Neuronal stem cell (in vitro differentiated cells): ENCODE measurements at regions not wholly inside any gene's neighbourhood (a gene's known extent, or its start where the extent isn't known, plus 50 kb on each side); places are given as distances from the start of the nearest gene placed in this dataset.

Experiments
- DNase-seq: peaks from one replicate; pipeline ENCODE4 v3.0.0-alpha.2; 2013; ENCODE audit warnings: low spot score
- H2AFZ ChIP-seq: one replicate; pipeline ENCODE4 v1.6.1; 2013; ENCODE audit warnings: mild to moderate bottlenecking, low read length, inconsistent platforms
- H2AK5ac ChIP-seq: 2 replicates; pipeline ENCODE4 v1.6.1; 2013; ENCODE audit warnings: low read depth, mild to moderate bottlenecking, inconsistent platforms, low read length, moderate library complexity, mixed read lengths
- H2BK120ac ChIP-seq: 2 replicates; pipeline ENCODE4 v1.6.1; 2013; ENCODE audit warnings: low read depth, mild to moderate bottlenecking, inconsistent platforms, low read length, moderate library complexity, mixed read lengths
- H2BK12ac ChIP-seq: one replicate; pipeline ENCODE4 v1.6.1; 2013; ENCODE audit warnings: low read length, inconsistent platforms
- H2BK15ac ChIP-seq: 2 replicates; pipeline ENCODE4 v1.6.1; 2013; ENCODE audit warnings: mild to moderate bottlenecking, low read length, inconsistent platforms, mixed read lengths
- H2BK5ac ChIP-seq: one replicate; pipeline ENCODE4 v1.6.1; 2013; ENCODE audit warnings: inconsistent platforms, mild to moderate bottlenecking, low read length, moderate library complexity
- H3K14ac ChIP-seq: one replicate; pipeline ENCODE4 v1.6.1; 2013; ENCODE audit warnings: low read length, inconsistent platforms
- H3K18ac ChIP-seq: 2 replicates; pipeline ENCODE4 v1.6.1; 2013; ENCODE audit warnings: low read length, inconsistent platforms
- H3K23ac ChIP-seq: 2 replicates; pipeline ENCODE4 v1.6.1; 2013; ENCODE audit warnings: low read depth, mild to moderate bottlenecking, mixed read lengths, low read length, inconsistent platforms; ENCODE audit not compliant: poor library complexity
- H3K27ac ChIP-seq: replicated peaks from 3 replicates; pipeline ENCODE4 v1.5.1; 2013; ENCODE audit warnings: low read length, inconsistent platforms
- H3K27me3 ChIP-seq, 3 experiments: 2 replicates each; pipeline ENCODE4 v1.6.1; 2013; ENCODE audit warnings: low read length in 3 of 3, mild to moderate bottlenecking in 2 of 3, inconsistent platforms in 1 of 3, low read depth in 1 of 3, mixed read lengths in 1 of 3, moderate library complexity in 1 of 3; ENCODE audit not compliant: control insufficient read depth in 3 of 3, insufficient read depth in 3 of 3
- H3K36me3 ChIP-seq, 2 donors: replicated peaks in 1 of 2; 2 replicates each; pipeline ENCODE4 v1.6.1; 2013; ENCODE audit warnings: low read length in 2 of 2; ENCODE audit not compliant: control insufficient read depth in 2 of 2, insufficient read depth in 2 of 2
- H3K4ac ChIP-seq: 2 replicates; pipeline ENCODE4 v1.6.1; 2013; ENCODE audit warnings: inconsistent platforms, mild to moderate bottlenecking, low read length, moderate library complexity
- H3K4me1 ChIP-seq, 2 donors: 1 replicate in 1 of 2; 2 replicates in 1 of 2; pipeline ENCODE4 v1.6.1; 2013; ENCODE audit warnings: low read length in 2 of 2, low read depth in 1 of 2; ENCODE audit not compliant: control insufficient read depth in 2 of 2, insufficient read depth in 1 of 2
- H3K4me2 ChIP-seq: one replicate; pipeline ENCODE4 v1.6.1; 2013; ENCODE audit warnings: mild to moderate bottlenecking, low read length, inconsistent platforms; ENCODE audit not compliant: insufficient read depth, poor library complexity, severe bottlenecking
- H3K4me3 ChIP-seq, 2 donors: 2 replicates each; pipeline ENCODE4 v1.5.1; 2013; ENCODE audit warnings: low read length in 2 of 2, mild to moderate bottlenecking in 2 of 2, inconsistent platforms in 1 of 2, moderate library complexity in 1 of 2
- H3K79me1 ChIP-seq: one replicate; pipeline ENCODE4 v1.6.1; 2013; ENCODE audit warnings: low read depth, mild to moderate bottlenecking, inconsistent platforms, low read length, moderate library complexity
- H3K9ac ChIP-seq: one replicate; pipeline ENCODE4 v1.6.1; 2013; ENCODE audit warnings: mild to moderate bottlenecking, low read depth, low read length, inconsistent platforms; ENCODE audit not compliant: poor library complexity
- H3K9me3 ChIP-seq, 2 donors: replicated peaks in 1 of 2; 2 replicates each; pipeline versions ENCODE3 to v1.6.1; 2013; ENCODE audit warnings: low read length in 2 of 2, mild to moderate bottlenecking in 2 of 2, inconsistent platforms in 1 of 2, low read depth in 1 of 2, mixed read lengths in 1 of 2, moderate library complexity in 1 of 2; ENCODE audit not compliant: control insufficient read depth in 2 of 2, insufficient read depth in 1 of 2
- H4K8ac ChIP-seq: one replicate; pipeline ENCODE4 v1.6.1; 2013; ENCODE audit warnings: low read depth, mild to moderate bottlenecking, inconsistent platforms, low read length, moderate library complexity
- H4K91ac ChIP-seq: one replicate; pipeline ENCODE4 v1.6.1; 2013; ENCODE audit warnings: low read length, low read depth, mild to moderate bottlenecking, inconsistent platforms; ENCODE audit not compliant: poor library complexity
- WGBS, 2 donors: extraction: QIAGEN DNeasy Blood & Tissue Kit; methylation state at CpG; one replicate each; pipeline ENCODE4 v1.1.7; 2013; ENCODE audit warnings: missing lambda C conversion rate in 2 of 2, mixed read lengths in 1 of 2; ENCODE audit not compliant: insufficient read length in 2 of 2, insufficient replicate concordance in 1 of 2; ENCODE audit errors: extremely low coverage in 2 of 2; 5-methylcytosine and 5-hydroxymethylcytosine counted together

- no peak overlapping the region for H3K18ac ChIP-seq
Measured at GRCh38 chr2:123916051-123916450, 109.0 kb upstream of the CNTNAP5 start.

GRCh38 chr2:123916531-123916930 lies 108.6 kb upstream of the CNTNAP5 start:
- H3K27ac ChIP-seq: no peak overlapping the region
- no peak overlapping the region for H2AK5ac ChIP-seq
- no peak overlapping the region for H2AFZ ChIP-seq
- no peak overlapping the region for H2BK15ac ChIP-seq
- H3K14ac ChIP-seq: no peak overlapping the region
- H3K9ac ChIP-seq: no peak overlapping the region
- no peak overlapping the region for H3K4ac ChIP-seq
- no peaks in the 10 kb centered on the region for H3K4me1 ChIP-seq
- DNase-seq: no peak
- no peak overlapping the region for H4K8ac ChIP-seq
- no peaks in the 10 kb centered on the region for H3K9me3 ChIP-seq
- no peak overlapping the region for H3K4me3 ChIP-seq
- no peak overlapping the region for H2BK12ac ChIP-seq
- no peak overlapping the region for H2BK5ac ChIP-seq
- H3K23ac ChIP-seq: no peak overlapping the region
- H3K4me2 ChIP-seq: no peak overlapping the region
- H3K18ac ChIP-seq: no peak overlapping the region
- H2BK120ac ChIP-seq: no peak overlapping the region
- no peaks in the 10 kb centered on the region for H3K36me3 ChIP-seq
- H3K79me1 ChIP-seq: no peaks in the 10 kb centered on the region
- no peaks in the 10 kb centered on the region for H3K27me3 ChIP-seq
- no peak overlapping the region for H4K91ac ChIP-seq
- WGBS, 2 donors: no CpG with 5 or more reads among the region's 1 CpG

More at GRCh38 chr2:123916051-123916450, 109.0 kb upstream of the CNTNAP5 start:
- Histone ChIP-seq H3K27me3 (no peaks in the 10 kb centered on the region), H3K23ac (no peak overlapping the region), H2AFZ (no peak overlapping the region), H3K9ac (no peak overlapping the region), H4K91ac (no peak overlapping the region), H3K79me1 (no peaks in the 10 kb centered on the region), H3K4ac (no peak overlapping the region), H3K9me3 (no peaks in the 10 kb centered on the region), H3K4me2 (no peak overlapping the region), H2AK5ac (no peak overlapping the region), H3K14ac (no peak overlapping the region), H3K36me3 (no peaks in the 10 kb centered on the region), H3K4me3 (no peak overlapping the region), H4K8ac (no peak overlapping the region), H2BK5ac (no peak overlapping the region), H2BK120ac (no peak overlapping the region), H2BK12ac (no peak overlapping the region), H3K27ac (no peak overlapping the region), H2BK15ac (no peak overlapping the region), H3K4me1 (no peaks in the 10 kb centered on the region)
- DNase-seq: no peak
- WGBS, 2 donors: no CpG with 5 or more reads among the region's 5 CpGs

DNA sequence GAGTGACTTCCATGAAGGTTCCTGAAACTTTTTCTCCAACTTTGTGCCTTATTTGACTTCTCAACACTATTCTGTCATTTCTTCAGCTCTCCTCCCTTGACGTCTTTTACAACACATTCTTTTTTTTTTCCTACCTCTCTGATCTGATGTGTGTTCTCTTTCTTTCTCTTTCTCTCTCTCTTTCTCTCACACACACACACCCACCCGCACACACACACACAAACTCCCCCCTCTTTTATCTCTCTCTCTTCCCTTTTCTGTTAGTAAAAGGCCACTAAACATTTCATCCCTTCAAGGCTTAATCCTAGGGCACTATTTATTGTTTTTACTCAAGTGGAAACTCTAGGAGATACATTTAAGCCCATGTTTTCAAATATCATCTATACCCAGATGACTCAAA lies 107.8 kb upstream of the CNTNAP5 start:
- H3K4me2 ChIP-seq: no peak overlapping the region
- no peaks in the 10 kb centered on the region for H3K36me3 ChIP-seq
- no peak overlapping the region for H2BK15ac ChIP-seq
- no peak for DNase-seq
- no peak overlapping the region for H2BK120ac ChIP-seq
- H2AK5ac ChIP-seq: no peak overlapping the region
- no peak overlapping the region for H3K9ac ChIP-seq
- no peak overlapping the region for H2BK12ac ChIP-seq
- H3K27ac ChIP-seq: no peak overlapping the region
- H2BK5ac ChIP-seq: no peak overlapping the region
- H3K23ac ChIP-seq: no peak overlapping the region
- no peak overlapping the region for H3K4me3 ChIP-seq
- no peaks in the 10 kb centered on the region for H3K4me1 ChIP-seq
- H2AFZ ChIP-seq: no peak overlapping the region
- 100% methylated on average over 1 of the region's 2 CpGs; no CpG with 5 or more reads in 1 of the 2 donors for WGBS, 2 donors
- no peak overlapping the region for H3K18ac ChIP-seq
- H4K91ac ChIP-seq: no peak overlapping the region
- no peaks in the 10 kb centered on the region for H3K9me3 ChIP-seq
- no peak overlapping the region for H3K4ac ChIP-seq
- H3K27me3 ChIP-seq: no peaks in the 10 kb centered on the region
- H3K79me1 ChIP-seq: no peaks in the 10 kb centered on the region
- no peak overlapping the region for H4K8ac ChIP-seq
- no peak overlapping the region for H3K14ac ChIP-seq

DNA sequence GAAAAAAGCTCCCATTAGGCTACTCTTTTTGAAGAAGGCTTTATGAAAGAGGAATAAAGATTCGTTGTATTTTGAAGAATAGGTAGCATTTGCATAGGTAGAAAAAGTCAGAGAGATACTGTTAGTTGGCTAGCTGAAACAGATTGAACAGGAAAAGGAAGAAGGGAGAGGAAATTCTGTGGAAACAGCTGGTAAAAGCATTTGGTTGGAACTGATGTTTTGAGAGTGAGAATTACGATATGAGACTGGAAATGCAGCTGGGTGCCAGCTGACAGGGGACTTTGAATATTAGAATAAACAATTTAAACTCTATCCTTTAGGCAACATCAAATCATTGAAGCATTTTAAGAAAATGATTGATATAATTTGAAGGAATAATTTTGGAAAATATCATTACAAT lies 96.7 kb upstream of the CNTNAP5 start:
- no peak overlapping the region for H4K8ac ChIP-seq
- no peak for DNase-seq
- no peak overlapping the region for H2BK5ac ChIP-seq
- no peak overlapping the region for H2AK5ac ChIP-seq
- no peak overlapping the region for H2BK120ac ChIP-seq
- no peaks in the 10 kb centered on the region for H3K79me1 ChIP-seq
- 100% methylated on average over 1 of the region's 2 CpGs; no CpG with 5 or more reads in 1 of the 2 donors for WGBS, 2 donors
- no peaks in the 10 kb centered on the region for H3K36me3 ChIP-seq
- no peak overlapping the region for H3K18ac ChIP-seq
- H3K4ac ChIP-seq: no peak overlapping the region
- H3K23ac ChIP-seq: no peak overlapping the region
- no peak overlapping the region for H3K9ac ChIP-seq
- no peak overlapping the region for H3K4me3 ChIP-seq
- no peak overlapping the region for H2BK12ac ChIP-seq
- H4K91ac ChIP-seq: no peak overlapping the region
- no peaks in the 10 kb centered on the region for H3K9me3 ChIP-seq
- no peak overlapping the region for H3K4me2 ChIP-seq
- H3K27ac ChIP-seq: no peak overlapping the region
- H2BK15ac ChIP-seq: no peak overlapping the region
- no peak overlapping the region for H3K14ac ChIP-seq
- H3K27me3 ChIP-seq: no peaks in the 10 kb centered on the region
- H3K4me1 ChIP-seq: no peaks in the 10 kb centered on the region
- no peak overlapping the region for H2AFZ ChIP-seq
